Activated T-cell treated with anti-CD3 and anti-CD28 coated beads, Interleukin-2, amount 50 U/mL, for 4 hours (primary cell): ENCODE measurements at regions not wholly inside any gene's neighbourhood (a gene's known extent, or its start where the extent isn't known, plus 50 kb on each side); places are given as distances from the start of the nearest gene placed in this dataset.
A peak's percentile ranks its signal among the peaks of the same experiment; 100 is the strongest.

ENCODE experiments used
- ATAC-seq, 2 donors: fragments of 200-7000 bp; cut with Tn5 transposase; one replicate each; pipeline ENCODE4 v1.10.0; 2021
- DNase-seq: peaks from one replicate; pipeline ENCODE4 v3.0.0-alpha.2; 2020
- H3K27me3 Mint-ChIP-seq: one replicate; pipeline ENCODE4 v1.8.0; 2021; ENCODE audit warnings: low read depth, mixed read lengths
- H3K36me3 Mint-ChIP-seq: one replicate; pipeline ENCODE4 v1.8.0; 2022; ENCODE audit warnings: mixed read lengths; ENCODE audit not compliant: insufficient read depth
- H3K4me1 Mint-ChIP-seq: one replicate; pipeline ENCODE4 v1.8.0; 2021; ENCODE audit warnings: low read depth, mixed read lengths
- H3K4me3 Mint-ChIP-seq: one replicate; pipeline ENCODE4 v1.8.0; 2021; ENCODE audit warnings: mild to moderate bottlenecking, moderate library complexity, mixed read lengths
- H3K9me3 Mint-ChIP-seq: one replicate; pipeline ENCODE4 v1.8.0; 2021; ENCODE audit warnings: mixed read lengths

- ATAC-seq (no peak), DNase-seq (no peak)
- no peak overlapping the region for H3K4me3 Mint-ChIP-seq
- H3K36me3 Mint-ChIP-seq, result no peaks in the 10 kb centered on the region
- H3K4me1 Mint-ChIP-seq, result no peaks in the 10 kb centered on the region
- no peaks in the 10 kb centered on the region for H3K27me3 Mint-ChIP-seq
- H3K9me3 Mint-ChIP-seq, result peaks cover 3% of the 10 kb centered on the region
These were observed 139.2 kb downstream of the LINC00632 start for GRCh38 chrX:140848800-140849199.

- no peaks in the 10 kb centered on the region for H3K27me3 Mint-ChIP-seq
- H3K4me1 Mint-ChIP-seq, result no peaks in the 10 kb centered on the region
- H3K9me3 Mint-ChIP-seq, result no peaks in the 10 kb centered on the region
- no peak overlapping the region for H3K4me3 Mint-ChIP-seq
- ATAC-seq (no peak), DNase-seq (no peak)
- no peaks in the 10 kb centered on the region for H3K36me3 Mint-ChIP-seq
These were observed 141.7 kb upstream of the SPANXB1 start for GRCh38 chrX:140860718-140861117.

GRCh38 chrX:140866446-140866845, 135.9 kb upstream of the SPANXB1 start:
- Mint-ChIP-seq H3K4me1 (no peaks in the 10 kb centered on the region), H3K4me3 (no peak overlapping the region), H3K9me3 (no peaks in the 10 kb centered on the region), H3K36me3 (no peaks in the 10 kb centered on the region), H3K27me3 (no peaks in the 10 kb centered on the region)
- no peak for ATAC-seq
- no peak for DNase-seq

- no peaks in the 10 kb centered on the region for H3K27me3 Mint-ChIP-seq
- no peaks in the 10 kb centered on the region for H3K36me3 Mint-ChIP-seq
- no peaks in the 10 kb centered on the region for H3K9me3 Mint-ChIP-seq
- no peak overlapping the region for H3K4me3 Mint-ChIP-seq
- H3K4me1 Mint-ChIP-seq, result peaks cover 2% of the 10 kb centered on the region
- DNase-seq (no peak), ATAC-seq (no peak)
These were observed 89.8 kb upstream of the SPANXB1 start for GRCh38 chrX:140912606-140913005.

GRCh38 chrX:140913802-140914501, 88.4 kb upstream of the SPANXB1 start:
- H3K36me3 Mint-ChIP-seq, result no peaks in the 10 kb centered on the region
- no peak overlapping the region for H3K4me3 Mint-ChIP-seq
- no peaks in the 10 kb centered on the region for H3K27me3 Mint-ChIP-seq
- DNase-seq (no peak), ATAC-seq (no peak)
- H3K4me1 Mint-ChIP-seq, result peaks cover 2% of the 10 kb centered on the region
- no peaks in the 10 kb centered on the region for H3K9me3 Mint-ChIP-seq

- peak in 1 of 2 donors; percentile 51 for ATAC-seq
- H3K4me3 Mint-ChIP-seq, result no peak overlapping the region
These were observed 85.5 kb upstream of the SPANXB1 start for GRCh38 chrX:140916872-140917271.

GRCh38 chrX:140917354-140918115, 84.9 kb upstream of the SPANXB1 start:
- Mint-ChIP-seq H3K4me1 (peaks cover 2% of the 10 kb centered on the region), H3K27me3 (no peaks in the 10 kb centered on the region), H3K9me3 (no peaks in the 10 kb centered on the region), H3K36me3 (no peaks in the 10 kb centered on the region), H3K4me3 (no peak overlapping the region)
- ATAC-seq (peak in 1 of 2 donors; percentile 74), DNase-seq (no peak)

More at GRCh38 chrX:140916872-140917271, 85.5 kb upstream of the SPANXB1 start:
- Mint-ChIP-seq H3K36me3 (no peaks in the 10 kb centered on the region), H3K4me1 (peaks cover 2% of the 10 kb centered on the region), H3K27me3 (no peaks in the 10 kb centered on the region), H3K9me3 (no peaks in the 10 kb centered on the region)
- DNase-seq, result no peak

- DNase-seq (peak; percentile 5), ATAC-seq (peak; percentile 27 to 33)
- Mint-ChIP-seq H3K27me3 (no peaks in the 10 kb centered on the region), H3K36me3 (no peaks in the 10 kb centered on the region), H3K4me3 (no peak overlapping the region), H3K4me1 (peaks cover 2% of the 10 kb centered on the region), H3K9me3 (no peaks in the 10 kb centered on the region)
These were observed 83.9 kb upstream of the SPANXB1 start for GRCh38 chrX:140918398-140919038.

- DNase-seq (no peak), ATAC-seq (no peak)
- Mint-ChIP-seq H3K27me3 (no peaks in the 10 kb centered on the region), H3K4me1 (peaks cover 2% of the 10 kb centered on the region), H3K9me3 (no peaks in the 10 kb centered on the region), H3K36me3 (no peaks in the 10 kb centered on the region), H3K4me3 (no peak overlapping the region)
These were observed 82.0 kb upstream of the SPANXB1 start for GRCh38 chrX:140920416-140920815.

GRCh38 chrX:140923118-140923517, 79.3 kb upstream of the SPANXB1 start:
- Mint-ChIP-seq H3K36me3 (no peaks in the 10 kb centered on the region), H3K4me1 (no peaks in the 10 kb centered on the region), H3K4me3 (no peak overlapping the region), H3K27me3 (no peaks in the 10 kb centered on the region), H3K9me3 (no peaks in the 10 kb centered on the region)
- no peak for ATAC-seq
- no peak for DNase-seq

- Mint-ChIP-seq H3K4me3 (no peak overlapping the region), H3K27me3 (no peaks in the 10 kb centered on the region), H3K4me1 (no peaks in the 10 kb centered on the region), H3K9me3 (no peaks in the 10 kb centered on the region), H3K36me3 (no peaks in the 10 kb centered on the region)
- no peak for ATAC-seq
- DNase-seq, result no peak
These were observed 73.7 kb upstream of the SPANXB1 start for GRCh38 chrX:140928739-140929138.

GRCh38 chrX:140933016-140933415, 69.4 kb upstream of the SPANXB1 start:
- H3K36me3 Mint-ChIP-seq, result no peaks in the 10 kb centered on the region
- ATAC-seq, result no peak
- no peak overlapping the region for H3K4me3 Mint-ChIP-seq
- DNase-seq, result no peak
- no peaks in the 10 kb centered on the region for H3K27me3 Mint-ChIP-seq
- H3K4me1 Mint-ChIP-seq, result no peaks in the 10 kb centered on the region
- no peaks in the 10 kb centered on the region for H3K9me3 Mint-ChIP-seq

GRCh38 chrX:140933874-140934655, 68.3 kb upstream of the SPANXB1 start:
- H3K4me3 Mint-ChIP-seq, result no peak overlapping the region
- H3K4me1 Mint-ChIP-seq, result no peaks in the 10 kb centered on the region
- no peaks in the 10 kb centered on the region for H3K27me3 Mint-ChIP-seq
- DNase-seq (no peak), ATAC-seq (no peak)
- H3K9me3 Mint-ChIP-seq, result no peaks in the 10 kb centered on the region
- no peaks in the 10 kb centered on the region for H3K36me3 Mint-ChIP-seq

- Mint-ChIP-seq H3K9me3 (no peaks in the 10 kb centered on the region), H3K4me3 (no peak overlapping the region), H3K4me1 (no peaks in the 10 kb centered on the region), H3K36me3 (no peaks in the 10 kb centered on the region), H3K27me3 (no peaks in the 10 kb centered on the region)
- ATAC-seq (no peak), DNase-seq (no peak)
These were observed 58.9 kb upstream of the SPANXB1 start for GRCh38 chrX:140943513-140943912.
